Sigmoid colon (tissue), 3 donors: ENCODE measurements at regions not wholly inside any gene's neighbourhood (a gene's known extent, or its start where the extent isn't known, plus 50 kb on each side); places are given as distances from the start of the nearest gene placed in this dataset.

ENCODE experiments used
- POLR2A ChIP-seq, 2 donors: fragments of 450-650 bp; IDR thresholded peaks; one replicate each; pipeline ENCODE4 v1.6.1; 2016; ENCODE audit warnings: antibody characterized with exemption in 2 of 2, mild to moderate bottlenecking in 2 of 2, moderate library complexity in 2 of 2
- TF ChIP-seq, protein P1 (sequence below), 4 experiments: fragments of 450-650 bp in 3 of 4; fragments of 200-600 bp in 1 of 4; IDR thresholded peaks; one replicate each; pipeline ENCODE4 v1.5.1; 2016 to 2019; ENCODE audit warnings: antibody characterized with exemption in 4 of 4, mild to moderate bottlenecking in 3 of 4, moderate library complexity in 2 of 4

DNA sequence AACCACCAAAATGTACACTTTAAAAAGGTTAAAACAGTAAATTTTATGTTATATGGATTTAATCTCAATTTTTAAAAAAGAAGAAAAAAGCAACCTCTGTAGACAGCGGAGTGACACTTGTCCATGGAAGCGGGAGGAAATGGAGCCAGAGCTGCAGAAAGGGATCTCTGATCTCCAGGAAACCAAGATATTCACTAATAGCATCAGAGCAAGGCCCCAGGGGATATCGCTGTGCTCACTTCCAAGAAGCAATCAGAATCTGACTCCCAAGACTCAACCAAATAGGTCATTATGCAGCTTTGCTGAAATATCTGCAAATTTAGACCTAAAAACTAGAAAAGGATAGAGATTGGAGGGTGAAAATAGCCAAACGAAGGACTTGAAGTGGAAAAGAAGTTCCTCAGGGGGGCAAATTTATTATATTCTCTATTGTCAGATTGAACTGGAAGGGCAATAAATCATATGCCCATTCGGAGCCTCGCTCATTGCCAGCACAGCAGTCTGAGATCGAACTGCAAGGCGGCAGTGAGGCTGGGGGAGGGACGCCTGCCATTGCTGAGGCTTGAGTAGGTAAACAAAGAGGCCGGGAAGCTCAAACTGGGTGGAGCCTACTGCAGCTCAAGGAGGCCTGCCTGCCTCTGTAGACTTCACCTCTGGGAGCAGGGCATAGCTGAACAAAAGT lies 62.0 kb upstream of the ATP2C1 start:
- TF ChIP-seq, protein P1, sequence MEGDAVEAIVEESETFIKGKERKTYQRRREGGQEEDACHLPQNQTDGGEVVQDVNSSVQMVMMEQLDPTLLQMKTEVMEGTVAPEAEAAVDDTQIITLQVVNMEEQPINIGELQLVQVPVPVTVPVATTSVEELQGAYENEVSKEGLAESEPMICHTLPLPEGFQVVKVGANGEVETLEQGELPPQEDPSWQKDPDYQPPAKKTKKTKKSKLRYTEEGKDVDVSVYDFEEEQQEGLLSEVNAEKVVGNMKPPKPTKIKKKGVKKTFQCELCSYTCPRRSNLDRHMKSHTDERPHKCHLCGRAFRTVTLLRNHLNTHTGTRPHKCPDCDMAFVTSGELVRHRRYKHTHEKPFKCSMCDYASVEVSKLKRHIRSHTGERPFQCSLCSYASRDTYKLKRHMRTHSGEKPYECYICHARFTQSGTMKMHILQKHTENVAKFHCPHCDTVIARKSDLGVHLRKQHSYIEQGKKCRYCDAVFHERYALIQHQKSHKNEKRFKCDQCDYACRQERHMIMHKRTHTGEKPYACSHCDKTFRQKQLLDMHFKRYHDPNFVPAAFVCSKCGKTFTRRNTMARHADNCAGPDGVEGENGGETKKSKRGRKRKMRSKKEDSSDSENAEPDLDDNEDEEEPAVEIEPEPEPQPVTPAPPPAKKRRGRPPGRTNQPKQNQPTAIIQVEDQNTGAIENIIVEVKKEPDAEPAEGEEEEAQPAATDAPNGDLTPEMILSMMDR (IDR thresholded peaks at IDR 0.05): no peak
- no peak for TF ChIP-seq POLR2A (IDR thresholded peaks at IDR 0.05)
